ENCODE measurements at regions not wholly inside any gene's neighbourhood (a gene's known extent, or its start where the extent isn't known, plus 50 kb on each side); places are given as distances from the start of the nearest gene placed in this dataset.
"Not testable (repeated sequence)": the region's sequence is repeated elsewhere in the genome, so short reads cannot be mapped to it uniquely, and the experiment has no call there.

DNA sequence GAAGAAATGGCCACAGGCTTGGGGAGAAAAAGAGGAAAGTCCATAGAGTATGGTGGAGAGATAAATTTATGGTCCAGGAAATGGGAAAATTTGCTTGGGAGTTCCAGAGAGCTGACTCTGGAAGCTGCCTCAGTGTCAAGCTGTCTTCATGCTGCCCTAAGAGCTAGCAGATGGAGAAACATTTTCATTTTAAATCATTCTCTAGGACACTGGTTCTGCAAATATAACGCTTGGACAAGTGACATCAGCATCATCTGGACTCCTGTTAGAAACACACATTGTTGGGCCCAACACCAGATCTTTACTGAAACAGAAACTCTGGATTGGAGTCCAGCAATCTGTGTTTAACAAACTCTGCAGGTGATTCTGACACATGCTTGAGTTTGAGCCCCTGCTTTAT lies 592.0 kb upstream of the KLF12 start:
- CTCF ChIA-PET, result no interaction called here

DNA sequence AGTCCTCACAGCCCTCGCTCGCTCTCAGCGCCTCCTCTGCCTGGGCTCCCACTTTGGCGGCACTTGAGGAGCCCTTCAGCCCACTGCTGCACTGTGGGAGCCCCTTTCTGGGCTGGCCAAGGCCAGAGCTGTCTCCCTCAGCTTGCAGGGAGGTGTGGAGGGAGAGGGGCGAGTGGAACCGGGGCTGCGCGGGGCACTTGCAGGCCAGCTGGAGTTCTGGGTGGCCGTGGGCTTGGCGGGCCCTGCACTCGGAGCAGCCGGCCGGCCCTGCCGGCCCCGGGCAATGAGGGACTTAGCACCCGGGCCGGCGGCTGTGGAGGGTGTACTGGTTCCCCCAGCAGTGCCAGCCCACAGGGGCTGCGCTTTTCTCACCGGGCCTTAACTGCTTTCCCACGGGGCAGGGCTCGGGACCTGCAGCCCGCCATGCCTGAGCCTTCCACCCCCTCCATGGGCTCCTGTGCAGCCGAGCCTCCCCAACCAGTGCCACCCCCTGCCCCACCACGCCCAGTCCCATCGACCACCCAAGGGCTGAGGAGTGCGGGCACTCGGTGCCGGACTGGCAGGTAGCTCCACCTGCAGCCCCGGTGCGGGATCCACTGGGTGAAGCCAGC lies 584.1 kb upstream of the KLF12 start:
- H3K4me1 Mint-ChIP-seq; H3K36me3 Mint-ChIP-seq; H3K4me3 ChIP-seq (ENCODE audit: control insufficient read depth in 1 of 2, extremely low read depth in 1 of 2, low read length in 1 of 2); H3K9me3 Mint-ChIP-seq; ATAC-seq (replicated peaks in 1 of 4); POLR2A ChIA-PET; H3K27ac ChIP-seq (ENCODE audit: low read length); CTCF ChIA-PET; H3K27me3 Mint-ChIP-seq; H3K9me3 ChIP-seq; H3K4me3 Mint-ChIP-seq; H3K36me3 ChIP-seq (ENCODE audit: control insufficient read depth in 2 of 2, extremely low read depth in 1 of 2, insufficient read depth in 1 of 2, low read length in 1 of 2); H3K27ac Mint-ChIP-seq; H3K27me3 ChIP-seq (replicated peaks in 1 of 2; ENCODE audit: control insufficient read depth in 2 of 2, extremely low read depth in 1 of 2, insufficient read depth in 2 of 2, low read length in 1 of 2); H3K4me1 ChIP-seq (ENCODE audit: control insufficient read depth in 1 of 2, extremely low read depth in 1 of 2, insufficient read depth in 2 of 2, low read length in 2 of 2); DNase-seq: not testable (repeated sequence)
- 81% methylated on average over 6 of the region's 31 CpGs for WGBS (ENCODE audit: insufficient coverage)

More for the DNA sequence above, 592.0 kb upstream of the KLF12 start:
- POLR2A ChIA-PET, result interaction anchor here in 1 of 2 donors (0.8 kb wide), 1 partner anchor 19 kb away, joined by 10 read pairs; no protein-coding TSS in a partner anchor
- Histone ChIP-seq H3K27ac (ENCODE audit: low read length) (no peak overlapping the region), H3K36me3 (ENCODE audit: control insufficient read depth in 2 of 2, extremely low read depth in 1 of 2, insufficient read depth in 1 of 2, low read length in 1 of 2) (no peaks in the 10 kb centered on the region), H3K4me3 (ENCODE audit: control insufficient read depth in 1 of 2, extremely low read depth in 1 of 2, low read length in 1 of 2) (no peak overlapping the region), H3K4me1 (ENCODE audit: control insufficient read depth in 1 of 2, extremely low read depth in 1 of 2, insufficient read depth in 2 of 2, low read length in 2 of 2) (no peaks in the 10 kb centered on the region), H3K9me3 (no peaks in the 10 kb centered on the region), H3K27me3 (replicated peaks in 1 of 2; ENCODE audit: control insufficient read depth in 2 of 2, extremely low read depth in 1 of 2, insufficient read depth in 2 of 2, low read length in 1 of 2) (no peaks in the 10 kb centered on the region)
- no peak for DNase-seq
- 100% methylated on average over 1 of the region's 1 CpG for WGBS (ENCODE audit: insufficient coverage)
- no peaks in the 10 kb centered on the region for H3K9me3 Mint-ChIP-seq
- no peak for ATAC-seq (replicated peaks in 1 of 4)
- no peak overlapping the region for H3K27ac Mint-ChIP-seq
- H3K4me3 Mint-ChIP-seq, result no peak overlapping the region
- H3K36me3 Mint-ChIP-seq, result no peaks in the 10 kb centered on the region
- no peaks in the 10 kb centered on the region for H3K4me1 Mint-ChIP-seq
- H3K27me3 Mint-ChIP-seq, result peaks cover 0 to 8% of the 10 kb centered on the region in 2 donors

DNA sequence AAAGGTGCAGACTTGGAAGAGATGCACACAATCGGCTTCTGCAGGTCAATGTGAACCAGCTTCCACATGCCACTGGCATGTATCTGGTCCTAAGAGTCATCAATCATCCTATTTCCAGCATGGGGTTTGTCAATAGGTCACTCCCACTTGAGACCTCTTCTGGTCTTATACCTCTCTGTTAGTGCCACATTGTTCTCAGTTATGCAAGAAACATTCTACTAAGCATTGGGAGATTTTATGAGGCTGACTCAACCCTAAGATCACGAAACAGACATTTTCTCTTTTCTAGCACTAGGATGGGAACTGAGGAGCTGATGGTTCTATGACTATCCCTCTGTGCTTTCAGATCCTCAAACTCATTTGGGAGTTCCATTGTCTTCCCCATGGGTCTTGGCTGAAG lies 581.5 kb upstream of the KLF12 start:
- H3K4me3 Mint-ChIP-seq, result no peak overlapping the region
- no peaks in the 10 kb centered on the region for H3K36me3 Mint-ChIP-seq
- no peak for DNase-seq
- Histone ChIP-seq H3K9me3 (no peaks in the 10 kb centered on the region), H3K36me3 (ENCODE audit: control insufficient read depth in 2 of 2, extremely low read depth in 1 of 2, insufficient read depth in 1 of 2, low read length in 1 of 2) (no peaks in the 10 kb centered on the region), H3K27ac (ENCODE audit: low read length) (no peak overlapping the region), H3K4me1 (ENCODE audit: control insufficient read depth in 1 of 2, extremely low read depth in 1 of 2, insufficient read depth in 2 of 2, low read length in 2 of 2) (no peaks in the 10 kb centered on the region), H3K4me3 (ENCODE audit: control insufficient read depth in 1 of 2, extremely low read depth in 1 of 2, low read length in 1 of 2) (no peak overlapping the region), H3K27me3 (replicated peaks in 1 of 2; ENCODE audit: control insufficient read depth in 2 of 2, extremely low read depth in 1 of 2, insufficient read depth in 2 of 2, low read length in 1 of 2) (no peaks in the 10 kb centered on the region)
- no peaks in the 10 kb centered on the region for H3K9me3 Mint-ChIP-seq
- H3K27ac Mint-ChIP-seq, result no peak overlapping the region
- CTCF ChIA-PET, result interaction anchor here (0.5 to 0.6 kb wide), 2 partner anchors 28 to 931 kb away, joined by 3 read pairs; no protein-coding TSS in a partner anchor
- ATAC-seq (replicated peaks in 1 of 4), result no peak
- H3K4me1 Mint-ChIP-seq, result no peaks in the 10 kb centered on the region
- WGBS (ENCODE audit: insufficient coverage), result 70% methylated on average over 1 of the region's 2 CpGs
- H3K27me3 Mint-ChIP-seq, result peaks cover 0 to 6% of the 10 kb centered on the region in 2 donors
- POLR2A ChIA-PET, result no interaction called here

DNA sequence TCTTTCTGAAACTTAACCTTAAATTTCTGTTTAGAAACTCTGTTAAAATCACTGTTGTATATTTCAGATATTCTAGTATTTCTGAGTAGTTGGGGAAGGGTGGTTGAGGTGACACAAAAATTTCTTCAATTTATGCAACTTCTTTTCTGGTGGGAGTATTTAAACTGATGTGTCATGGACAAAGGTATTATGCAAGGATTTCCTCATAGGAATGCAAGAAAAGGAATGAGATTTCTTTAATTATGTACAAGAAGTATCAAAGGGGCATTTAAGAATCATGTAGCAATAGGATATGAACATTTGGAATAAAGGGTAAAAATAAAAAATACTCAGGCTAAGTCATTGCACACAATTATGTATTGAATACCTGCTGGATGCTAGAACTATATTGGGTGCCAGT lies 575.8 kb upstream of the KLF12 start:
- no peak overlapping the region for H3K4me3 ChIP-seq (ENCODE audit: control insufficient read depth in 1 of 2, extremely low read depth in 1 of 2, low read length in 1 of 2)
- H3K9me3 Mint-ChIP-seq, result no peaks in the 10 kb centered on the region
- H3K27ac Mint-ChIP-seq, result no peak overlapping the region
- no peaks in the 10 kb centered on the region for H3K4me1 ChIP-seq (ENCODE audit: control insufficient read depth in 1 of 2, extremely low read depth in 1 of 2, insufficient read depth in 2 of 2, low read length in 2 of 2)
- H3K9me3 ChIP-seq, result no peaks in the 10 kb centered on the region
- H3K4me1 Mint-ChIP-seq, result no peaks in the 10 kb centered on the region
- POLR2A ChIA-PET, result no interaction called here
- H3K27me3 Mint-ChIP-seq, result peaks cover 1 to 7% of the 10 kb centered on the region in 2 donors
- no peak overlapping the region for H3K4me3 Mint-ChIP-seq
- no peaks in the 10 kb centered on the region for H3K27me3 ChIP-seq (replicated peaks in 1 of 2; ENCODE audit: control insufficient read depth in 2 of 2, extremely low read depth in 1 of 2, insufficient read depth in 2 of 2, low read length in 1 of 2)
- H3K36me3 Mint-ChIP-seq, result no peaks in the 10 kb centered on the region
- DNase-seq (no peak), ATAC-seq (replicated peaks in 1 of 4) (no peak)
- no peak overlapping the region for H3K27ac ChIP-seq (ENCODE audit: low read length)
- CTCF ChIA-PET, result no interaction called here
- no peaks in the 10 kb centered on the region for H3K36me3 ChIP-seq (ENCODE audit: control insufficient read depth in 2 of 2, extremely low read depth in 1 of 2, insufficient read depth in 1 of 2, low read length in 1 of 2)

DNA sequence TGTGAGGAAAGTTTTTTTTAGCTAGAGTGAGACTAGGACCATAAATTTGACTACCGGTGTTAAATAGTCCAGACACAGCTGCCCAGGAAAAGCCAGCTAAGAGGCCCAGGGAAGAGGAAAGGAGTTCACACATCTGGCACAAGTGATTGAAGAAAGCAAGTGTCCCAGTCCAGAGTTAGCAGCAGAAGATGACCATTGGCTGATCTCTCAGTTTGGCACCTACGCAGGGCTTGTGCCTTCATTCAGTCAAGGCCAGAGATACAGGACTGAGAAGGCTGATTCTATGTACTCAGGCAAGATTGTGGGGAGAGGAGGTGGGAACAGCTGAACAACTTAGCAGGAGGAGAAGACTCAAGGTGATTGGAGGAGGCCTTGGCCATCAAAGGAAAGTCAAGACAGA lies 575.0 kb upstream of the KLF12 start:
- Histone ChIP-seq H3K9me3 (no peaks in the 10 kb centered on the region), H3K27me3 (replicated peaks in 1 of 2; ENCODE audit: control insufficient read depth in 2 of 2, extremely low read depth in 1 of 2, insufficient read depth in 2 of 2, low read length in 1 of 2) (no peaks in the 10 kb centered on the region), H3K4me1 (ENCODE audit: control insufficient read depth in 1 of 2, extremely low read depth in 1 of 2, insufficient read depth in 2 of 2, low read length in 2 of 2) (no peaks in the 10 kb centered on the region), H3K36me3 (ENCODE audit: control insufficient read depth in 2 of 2, extremely low read depth in 1 of 2, insufficient read depth in 1 of 2, low read length in 1 of 2) (no peaks in the 10 kb centered on the region), H3K4me3 (ENCODE audit: control insufficient read depth in 1 of 2, extremely low read depth in 1 of 2, low read length in 1 of 2) (no peak overlapping the region), H3K27ac (ENCODE audit: low read length) (no peak overlapping the region)
- ChIA-PET POLR2A (no interaction called here), CTCF (no interaction called here)
- Mint-ChIP-seq H3K27me3 (peaks cover 1 to 12% of the 10 kb centered on the region in 2 donors), H3K9me3 (no peaks in the 10 kb centered on the region), H3K36me3 (no peaks in the 10 kb centered on the region), H3K27ac (no peak overlapping the region), H3K4me3 (no peak overlapping the region), H3K4me1 (no peaks in the 10 kb centered on the region)
- DNase-seq, result no peak
- no peak for ATAC-seq (replicated peaks in 1 of 4)
- 77% methylated on average over 2 of the region's 2 CpGs for WGBS (ENCODE audit: insufficient coverage)

DNA sequence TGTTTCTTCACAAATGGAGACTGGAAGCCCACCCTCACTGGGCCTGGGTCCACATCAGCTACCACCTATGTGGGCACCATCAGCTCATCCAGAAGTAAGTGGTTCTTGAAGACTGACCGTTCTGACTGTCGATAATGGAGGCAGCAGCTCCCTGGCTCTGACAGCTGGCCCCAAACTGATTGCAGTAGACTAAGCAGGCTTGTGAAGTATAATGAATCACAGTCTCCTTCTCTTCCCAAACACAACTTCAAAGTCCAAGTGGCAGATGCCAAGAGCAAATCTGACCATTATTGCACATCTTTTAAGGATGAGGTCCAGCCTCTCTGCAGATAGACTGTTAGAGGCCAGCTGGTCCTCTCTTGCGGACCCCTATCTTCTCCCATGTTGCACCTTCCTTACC lies 574.4 kb upstream of the KLF12 start:
- Histone ChIP-seq H3K9me3 (no peaks in the 10 kb centered on the region), H3K36me3 (ENCODE audit: control insufficient read depth in 2 of 2, extremely low read depth in 1 of 2, insufficient read depth in 1 of 2, low read length in 1 of 2) (no peaks in the 10 kb centered on the region), H3K4me1 (ENCODE audit: control insufficient read depth in 1 of 2, extremely low read depth in 1 of 2, insufficient read depth in 2 of 2, low read length in 2 of 2) (no peaks in the 10 kb centered on the region), H3K4me3 (ENCODE audit: control insufficient read depth in 1 of 2, extremely low read depth in 1 of 2, low read length in 1 of 2) (no peak overlapping the region), H3K27ac (ENCODE audit: low read length) (no peak overlapping the region), H3K27me3 (replicated peaks in 1 of 2; ENCODE audit: control insufficient read depth in 2 of 2, extremely low read depth in 1 of 2, insufficient read depth in 2 of 2, low read length in 1 of 2) (no peaks in the 10 kb centered on the region)
- DNase-seq, result no peak
- peaks cover 1 to 18% of the 10 kb centered on the region in 2 donors for H3K27me3 Mint-ChIP-seq
- no peaks in the 10 kb centered on the region for H3K36me3 Mint-ChIP-seq
- CTCF ChIA-PET, result interaction anchor here in 1 of 2 donors (0.7 kb wide), 1 partner anchor 142 kb away, joined by 3 read pairs; no protein-coding TSS in a partner anchor
- H3K4me3 Mint-ChIP-seq, result no peak overlapping the region
- no peaks in the 10 kb centered on the region for H3K4me1 Mint-ChIP-seq
- WGBS (ENCODE audit: insufficient coverage), result no CpG with 5 or more reads among the region's 3 CpGs
- H3K27ac Mint-ChIP-seq, result no peak overlapping the region
- no peak for ATAC-seq (replicated peaks in 1 of 4)
- no peaks in the 10 kb centered on the region for H3K9me3 Mint-ChIP-seq
- POLR2A ChIA-PET, result no interaction called here

DNA sequence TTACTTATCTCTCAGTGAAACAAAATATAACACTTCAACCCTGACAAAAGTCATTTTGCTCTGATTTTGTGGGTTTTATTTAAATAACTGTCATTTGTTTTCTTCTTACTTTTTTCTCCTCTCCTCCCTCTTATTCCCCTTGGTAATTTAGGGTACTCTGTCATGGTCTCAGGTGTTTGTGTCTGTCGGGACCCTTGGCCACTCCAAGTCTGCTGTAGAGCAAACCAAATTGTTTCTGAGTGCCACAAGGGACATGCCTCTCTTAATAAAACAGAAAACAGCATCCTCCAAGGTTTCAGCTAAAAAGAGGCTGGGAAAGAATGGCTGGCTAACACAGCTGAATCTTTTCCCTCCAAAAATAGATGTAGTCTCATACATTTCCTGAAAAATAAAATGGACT lies 573.1 kb upstream of the KLF12 start:
- Histone ChIP-seq H3K9me3 (no peaks in the 10 kb centered on the region), H3K27ac (ENCODE audit: low read length) (no peak overlapping the region), H3K27me3 (replicated peaks in 1 of 2; ENCODE audit: control insufficient read depth in 2 of 2, extremely low read depth in 1 of 2, insufficient read depth in 2 of 2, low read length in 1 of 2) (no peaks in the 10 kb centered on the region), H3K4me1 (ENCODE audit: control insufficient read depth in 1 of 2, extremely low read depth in 1 of 2, insufficient read depth in 2 of 2, low read length in 2 of 2) (no peaks in the 10 kb centered on the region), H3K36me3 (ENCODE audit: control insufficient read depth in 2 of 2, extremely low read depth in 1 of 2, insufficient read depth in 1 of 2, low read length in 1 of 2) (no peaks in the 10 kb centered on the region), H3K4me3 (ENCODE audit: control insufficient read depth in 1 of 2, extremely low read depth in 1 of 2, low read length in 1 of 2) (no peak overlapping the region)
- no peak for ATAC-seq (replicated peaks in 1 of 4)
- no peak overlapping the region for H3K4me3 Mint-ChIP-seq
- no peaks in the 10 kb centered on the region for H3K4me1 Mint-ChIP-seq
- ChIA-PET CTCF (no interaction called here), POLR2A (interaction anchor here in 1 of 2 donors (0.5 kb wide), 1 partner anchor 20 kb away, joined by 10 read pairs; no protein-coding TSS in a partner anchor)
- H3K27me3 Mint-ChIP-seq, result peaks cover 1 to 19% of the 10 kb centered on the region in 2 donors
- no peak overlapping the region for H3K27ac Mint-ChIP-seq
- WGBS (ENCODE audit: insufficient coverage), result no CpG with 5 or more reads among the region's 1 CpG
- no peak for DNase-seq
- no peaks in the 10 kb centered on the region for H3K36me3 Mint-ChIP-seq
- H3K9me3 Mint-ChIP-seq, result no peaks in the 10 kb centered on the region
